Peyer's patch (tissue), 4 donors: ENCODE measurements at regions not wholly inside any gene's neighbourhood (a gene's known extent, or its start where the extent isn't known, plus 50 kb on each side); places are given as distances from the start of the nearest gene placed in this dataset.

ENCODE experiments used
- DNase-seq, 3 donors: peaks; one replicate each; pipeline ENCODE4 v3.0.0-alpha.2; 2017 to 2019
- H3K27ac ChIP-seq, 4 donors: fragments of 200-600 bp; sonication (generic); one replicate each; pipeline ENCODE4 v1.5.1; 2016 to 2019
- H3K27me3 ChIP-seq, 2 donors: fragments of 200-600 bp; sonication (generic); one replicate each; pipeline ENCODE4 v1.5.1; 2019
- H3K36me3 ChIP-seq, 3 donors: fragments of 200-600 bp; sonication (generic); one replicate each; pipeline ENCODE4 v1.5.1; 2016 to 2019
- H3K4me1 ChIP-seq, 4 donors: fragments of 200-600 bp; sonication (generic); one replicate each; pipeline ENCODE4 v1.5.1; 2016 to 2019
- H3K4me3 ChIP-seq, 4 donors: fragments of 200-600 bp; sonication (generic); 1 replicate in 3 of 4; 2 replicates in 1 of 4; pipeline ENCODE4 v1.5.1; 2016 to 2019; ENCODE audit warnings: mild to moderate bottlenecking in 1 of 4
- H3K9me3 ChIP-seq, 4 donors: fragments of 200-600 bp; sonication (generic); one replicate each; pipeline ENCODE4 v1.5.1; 2016 to 2019; ENCODE audit warnings: mild to moderate bottlenecking in 1 of 4
- POLR2A ChIP-seq, 2 donors: fragments of 450-650 bp; IDR thresholded peaks; one replicate each; pipeline ENCODE4 v1.5.1; 2017; ENCODE audit warnings: antibody characterized with exemption in 2 of 2, mild to moderate bottlenecking in 2 of 2, moderate library complexity in 2 of 2
- TF ChIP-seq, protein P1 (sequence below), 6 experiments: fragments of 450-650 bp in 4 of 6; fragments of 200-600 bp in 2 of 6; sonication (generic) in 1 of 6; IDR thresholded peaks; one replicate each; pipeline ENCODE4 v1.5.1; 2017 to 2019; ENCODE audit warnings: antibody characterized with exemption in 6 of 6, mild to moderate bottlenecking in 3 of 6, moderate library complexity in 1 of 6

- Histone ChIP-seq H3K4me3 (no peak overlapping the region), H3K9me3 (no peaks in the 10 kb centered on the region), H3K4me1 (no peaks in the 10 kb centered on the region), H3K36me3 (no peaks in the 10 kb centered on the region), H3K27ac (no peak overlapping the region), H3K27me3 (no peaks in the 10 kb centered on the region)
- no peak for DNase-seq
- TF ChIP-seq, protein P1, sequence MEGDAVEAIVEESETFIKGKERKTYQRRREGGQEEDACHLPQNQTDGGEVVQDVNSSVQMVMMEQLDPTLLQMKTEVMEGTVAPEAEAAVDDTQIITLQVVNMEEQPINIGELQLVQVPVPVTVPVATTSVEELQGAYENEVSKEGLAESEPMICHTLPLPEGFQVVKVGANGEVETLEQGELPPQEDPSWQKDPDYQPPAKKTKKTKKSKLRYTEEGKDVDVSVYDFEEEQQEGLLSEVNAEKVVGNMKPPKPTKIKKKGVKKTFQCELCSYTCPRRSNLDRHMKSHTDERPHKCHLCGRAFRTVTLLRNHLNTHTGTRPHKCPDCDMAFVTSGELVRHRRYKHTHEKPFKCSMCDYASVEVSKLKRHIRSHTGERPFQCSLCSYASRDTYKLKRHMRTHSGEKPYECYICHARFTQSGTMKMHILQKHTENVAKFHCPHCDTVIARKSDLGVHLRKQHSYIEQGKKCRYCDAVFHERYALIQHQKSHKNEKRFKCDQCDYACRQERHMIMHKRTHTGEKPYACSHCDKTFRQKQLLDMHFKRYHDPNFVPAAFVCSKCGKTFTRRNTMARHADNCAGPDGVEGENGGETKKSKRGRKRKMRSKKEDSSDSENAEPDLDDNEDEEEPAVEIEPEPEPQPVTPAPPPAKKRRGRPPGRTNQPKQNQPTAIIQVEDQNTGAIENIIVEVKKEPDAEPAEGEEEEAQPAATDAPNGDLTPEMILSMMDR (IDR thresholded peaks at IDR 0.05) = no peak
- TF ChIP-seq POLR2A (IDR thresholded peaks at IDR 0.05) = no peak
Observed at GRCh38 chr12:102740141-102740955, 176.7 kb downstream of the PAH start.

DNA sequence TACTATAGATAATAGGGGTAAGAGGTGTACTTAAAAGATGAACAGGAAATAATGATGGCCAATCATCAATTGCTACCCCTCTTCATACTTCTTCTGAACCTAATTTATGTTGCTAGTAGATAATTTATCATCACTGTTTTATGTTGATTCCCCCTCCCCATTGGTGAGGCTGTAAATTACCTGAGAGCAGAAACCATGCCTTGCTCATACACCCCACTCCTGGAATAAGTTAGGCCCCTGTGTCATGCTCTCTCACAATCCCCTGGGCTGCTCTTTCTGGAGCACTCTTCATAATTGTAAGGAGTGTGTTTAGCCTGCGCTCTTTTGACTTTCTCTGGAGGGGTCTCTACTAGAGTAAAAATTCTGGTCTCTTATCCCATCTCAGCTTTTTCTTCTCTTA is 180.7 kb downstream of the PAH start:
- no peak for DNase-seq
- Histone ChIP-seq H3K9me3 (no peaks in the 10 kb centered on the region), H3K27ac (no peak overlapping the region), H3K36me3 (no peaks in the 10 kb centered on the region), H3K27me3 (no peaks in the 10 kb centered on the region), H3K4me1 (no peaks in the 10 kb centered on the region), H3K4me3 (no peak overlapping the region)
- no peak for TF ChIP-seq POLR2A (IDR thresholded peaks at IDR 0.05)
- TF ChIP-seq, protein P1 (IDR thresholded peaks at IDR 0.05) = no peak

DNA sequence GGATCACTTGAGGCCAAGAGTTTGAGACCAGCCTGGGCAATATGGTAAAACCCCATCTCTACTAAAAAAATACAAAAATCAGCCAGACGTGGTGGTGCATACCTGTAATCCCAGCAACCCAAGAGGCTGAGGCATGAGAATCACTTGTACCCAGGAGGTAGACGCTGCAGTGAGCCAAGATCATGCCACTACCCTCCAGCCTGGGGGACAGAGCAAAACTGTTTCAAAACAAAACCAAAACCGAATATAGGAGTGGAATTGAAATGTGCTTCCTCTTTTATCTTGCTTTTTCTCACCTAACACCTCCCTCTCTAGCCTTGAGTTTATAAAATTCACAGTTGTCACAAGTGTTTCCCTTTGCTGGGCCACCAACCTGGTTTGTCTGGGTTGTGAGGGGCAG is 181.9 kb downstream of the PAH start:
- Histone ChIP-seq H3K4me1 (no peaks in the 10 kb centered on the region), H3K27me3 (no peaks in the 10 kb centered on the region), H3K4me3 (no peak overlapping the region), H3K36me3 (no peaks in the 10 kb centered on the region), H3K9me3 (no peaks in the 10 kb centered on the region), H3K27ac (no peak overlapping the region)
- no peak for DNase-seq
- TF ChIP-seq, protein P1 (IDR thresholded peaks at IDR 0.05) = no peak
- TF ChIP-seq POLR2A (IDR thresholded peaks at IDR 0.05) = no peak

DNA sequence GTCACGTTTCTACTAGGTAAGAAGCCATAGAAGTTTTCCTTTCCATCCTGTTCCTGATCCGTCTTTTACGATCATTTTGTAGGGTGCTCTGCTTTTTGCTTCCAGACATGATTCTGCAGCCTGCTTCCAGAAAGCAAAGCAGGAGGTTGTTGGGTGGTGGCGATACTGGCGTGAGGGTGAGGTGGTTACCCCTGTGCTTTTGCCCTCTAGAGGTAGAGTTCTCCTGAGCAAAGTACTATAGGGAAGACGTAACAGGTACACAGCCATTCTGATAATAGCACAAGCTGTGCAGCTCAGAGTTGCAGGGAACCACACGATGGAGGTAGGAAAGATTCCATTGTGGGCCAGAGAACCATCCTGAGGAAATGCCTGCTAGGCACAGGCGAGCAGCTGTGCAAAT is 186.0 kb downstream of the PAH start:
- no peak overlapping the region for H3K4me3 ChIP-seq
- no peaks in the 10 kb centered on the region for H3K4me1 ChIP-seq
- no peak for TF ChIP-seq POLR2A (IDR thresholded peaks at IDR 0.05)
- TF ChIP-seq, protein P1 (IDR thresholded peaks at IDR 0.05) = no peak
- H3K36me3 ChIP-seq = no peaks in the 10 kb centered on the region
- no peaks in the 10 kb centered on the region for H3K9me3 ChIP-seq
- no peak for DNase-seq
- H3K27ac ChIP-seq = no peak overlapping the region
- no peaks in the 10 kb centered on the region for H3K27me3 ChIP-seq

- H3K27me3 ChIP-seq = no peaks in the 10 kb centered on the region
- no peak for DNase-seq
- no peaks in the 10 kb centered on the region for H3K36me3 ChIP-seq
- no peak overlapping the region for H3K27ac ChIP-seq
- no peaks in the 10 kb centered on the region for H3K4me1 ChIP-seq
- no peak overlapping the region for H3K4me3 ChIP-seq
- H3K9me3 ChIP-seq = no peaks in the 10 kb centered on the region
- TF ChIP-seq, protein P1 (IDR thresholded peaks at IDR 0.05) = no peak
- no peak for TF ChIP-seq POLR2A (IDR thresholded peaks at IDR 0.05)
Observed at GRCh38 chr12:102728506-102729242, 188.4 kb downstream of the PAH start.
